GM12878 (cell line): ENCODE measurements at regions not wholly inside any gene's neighbourhood (a gene's known extent, or its start where the extent isn't known, plus 50 kb on each side); places are given as distances from the start of the nearest gene placed in this dataset.

ENCODE experiments used
- ATAC-seq: fragments of 200-7000 bp; cut with Tn5 transposase; 3 replicates; pipeline ENCODE4 v1.9.1; 2020; ENCODE audit warnings: mild to moderate bottlenecking, moderate library complexity
- BruUV-seq: library from RNA; stranded (reverse); fragments of 400-500 nt; replicated peaks from 2 replicates; lab custom pipeline; 2021; lab: Mats Ljungman, UMichigan
- CTCF ChIA-PET: fragments of 300-600 bp; sonication (Branson Sonifier 250); formaldehyde crosslinking; extraction: SDS; loops from one replicate; lab custom pipeline; 2021; ENCODE audit warnings: inconsistent platforms; lab: Yijun Ruan, JAX
- POLR2A ChIA-PET: fragments of 350-600 bp; formaldehyde crosslinking; extraction: SDS; loops from one replicate; lab custom pipeline; 2021; ENCODE audit warnings: inconsistent platforms; lab: Charles Lee
- RAD21 ChIA-PET: fragments of 300-600 bp; sonication (Branson Sonifier 250); formaldehyde crosslinking; loops from one replicate; lab custom pipeline; 2023; ENCODE audit warnings: antibody characterized with exemption; ENCODE audit not compliant: unreplicated experiment; lab: Charles Lee
- SMC1A ChIA-PET: fragments of 300-600 bp; sonication (Branson Sonifier 250); formaldehyde crosslinking; loops from one replicate; lab custom pipeline; 2023; ENCODE audit not compliant: unreplicated experiment, uncharacterized antibody; lab: Charles Lee
- DNase-seq: peaks from one replicate; pipeline ENCODE4 v3.0.0-alpha.2; 2011; ENCODE audit warnings: low read depth, low spot score
- FAIRE-seq: peaks from 3 replicates; lab custom pipeline; 2011; peaks lifted over from hg19 to GRCh38; lab: Jason Lieb, UNC
- H2AFZ ChIP-seq: 2 replicates; pipeline ENCODE4 v1.6.0; 2011; ENCODE audit warnings: low read depth, low read length, control low read depth; ENCODE audit not compliant: control insufficient read depth
- H3K27ac ChIP-seq: 2 replicates; pipeline ENCODE4 v1.5.1; 2011; ENCODE audit warnings: control low read depth; ENCODE audit not compliant: control insufficient read depth, insufficient read depth
- H3K27me3 ChIP-seq, 2 experiments: replicated peaks in 1 of 2; 2 replicates each; pipeline versions ENCODE4 v1.6.0 to v1.6.1; 2011; ENCODE audit warnings: low read length in 1 of 2; ENCODE audit not compliant: control insufficient read depth in 2 of 2, insufficient read depth in 2 of 2
- H3K36me3 ChIP-seq, 2 experiments: 2 replicates each; pipeline ENCODE4 v1.5.1; 2011; ENCODE audit warnings: low read length in 1 of 2; ENCODE audit not compliant: control insufficient read depth in 2 of 2, insufficient read depth in 2 of 2
- H3K4me1 ChIP-seq: 2 replicates; pipeline ENCODE4 v1.6.1; 2011; ENCODE audit warnings: mild to moderate bottlenecking, low read length, moderate library complexity, mixed read lengths; ENCODE audit not compliant: control insufficient read depth, insufficient read depth
- H3K4me2 ChIP-seq: 2 replicates; pipeline ENCODE4 v1.6.0; 2011; ENCODE audit warnings: control low read depth; ENCODE audit not compliant: control insufficient read depth, insufficient read depth
- H3K4me3 ChIP-seq: fragments of 200-600 bp; sonication (generic); 2 replicates; pipeline ENCODE4 v1.5.1; 2016
- H3K79me2 ChIP-seq: 2 replicates; pipeline ENCODE4 v1.6.0; 2011; ENCODE audit warnings: low read length; ENCODE audit not compliant: control insufficient read depth, insufficient read depth
- H3K9ac ChIP-seq: 2 replicates; pipeline ENCODE4 v1.8.0; 2011; ENCODE audit warnings: low read length, control low read depth, mixed read lengths; ENCODE audit not compliant: control insufficient read depth, insufficient read depth
- H3K9me3 ChIP-seq: replicated peaks from 3 replicates; pipeline ENCODE4 v1.5.1; 2011; ENCODE audit warnings: mild to moderate bottlenecking, low read length; ENCODE audit not compliant: control insufficient read depth, insufficient read depth
- H4K20me1 ChIP-seq: 2 replicates; pipeline ENCODE4 v1.6.0; 2011; ENCODE audit not compliant: control insufficient read depth, insufficient read depth
- BCL11A ChIP-seq: IDR thresholded peaks from 2 replicates; pipeline ENCODE4 v1.6.1; 2011; ENCODE audit warnings: low read depth, low read length
- EED ChIP-seq: sonication (generic); IDR thresholded peaks from 2 replicates; pipeline ENCODE4 v1.6.1; 2016; ENCODE audit warnings: antibody characterized with exemption, low read depth
- HDGF ChIP-seq: fragments of 450-650 bp; IDR thresholded peaks from 2 replicates; pipeline ENCODE4 v1.6.1; 2016; ENCODE audit warnings: antibody characterized with exemption
- KAT2A ChIP-seq: conservative IDR thresholded peaks from 2 replicates; pipeline ENCODE4 v1.6.1; 2011; ENCODE audit warnings: low read depth, low read length; ENCODE audit not compliant: control insufficient read depth
- KLF5 ChIP-seq: fragments of 450-650 bp; IDR thresholded peaks from 2 replicates; pipeline ENCODE4 v1.6.1; 2014; ENCODE audit warnings: mild to moderate bottlenecking; ENCODE audit not compliant: partially characterized antibody
- LARP7 ChIP-seq: fragments of 450-650 bp; IDR thresholded peaks from 2 replicates; pipeline ENCODE4 v1.6.1; 2017; ENCODE audit warnings: mild to moderate bottlenecking
- MTA2 ChIP-seq: fragments of 450-650 bp; IDR thresholded peaks from 2 replicates; pipeline ENCODE4 v1.6.1; 2016; ENCODE audit warnings: low read depth, mild to moderate bottlenecking, moderate library complexity
- NFIC ChIP-seq: IDR thresholded peaks from 2 replicates; pipeline ENCODE4 v1.6.1; 2012; ENCODE audit warnings: low read depth, mild to moderate bottlenecking, inconsistent platforms, low read length, moderate library complexity
- NFXL1 ChIP-seq: fragments of 450-650 bp; IDR thresholded peaks from 2 replicates; pipeline ENCODE4 v1.6.1; 2017; ENCODE audit warnings: antibody characterized with exemption, mild to moderate bottlenecking, borderline replicate concordance
- PAX5 ChIP-seq: IDR thresholded peaks from 2 replicates; pipeline ENCODE4 v1.6.1; 2011; ENCODE audit warnings: low read depth, low read length, borderline replicate concordance
- PML ChIP-seq: IDR thresholded peaks from 2 replicates; pipeline ENCODE4 v1.6.1; 2012; ENCODE audit warnings: low read length, inconsistent platforms
- SMARCA5 ChIP-seq: fragments of 450-650 bp; IDR thresholded peaks from 2 replicates; pipeline ENCODE4 v1.6.1; 2017; ENCODE audit warnings: mild to moderate bottlenecking
- STAT1 ChIP-seq: fragments of 450-650 bp; conservative IDR thresholded peaks from 2 replicates; pipeline ENCODE4 v1.6.1; 2014; ENCODE audit warnings: antibody characterized with exemption, mild to moderate bottlenecking
- STAT3 ChIP-seq: IDR thresholded peaks from 2 replicates; pipeline ENCODE4 v1.6.1; 2011; ENCODE audit warnings: low read depth, low read length, improper control_type of control experiment
- TAF1 ChIP-seq: IDR thresholded peaks from 2 replicates; pipeline ENCODE4 v1.6.1; 2011; ENCODE audit warnings: mild to moderate bottlenecking, low read depth, low read length, borderline replicate concordance
- ZNF24 ChIP-seq: fragments of 450-650 bp; IDR thresholded peaks from 2 replicates; pipeline ENCODE4 v1.6.1; 2017; ENCODE audit warnings: antibody characterized with exemption, mild to moderate bottlenecking
- WGBS: methylation state at CpG from one replicate; pipeline ENCODE4 v1.1.6; 2016; ENCODE audit warnings: low lambda C conversion rate; ENCODE audit not compliant: insufficient replicate concordance, insufficient coverage; ENCODE audit errors: missing lambda C conversion rate; 5-methylcytosine and 5-hydroxymethylcytosine counted together
- in situ Hi-C: fragments of 300-500 bp; cut with MboI; formaldehyde crosslinking; loops from 9 replicates; pipeline ENCODE4 v1.14.3; 2018; ENCODE audit warnings: mixed read lengths
- intact Hi-C: fragments of 100-400 bp; cut with micrococcal nuclease; formaldehyde crosslinking; loops from one replicate; pipeline ENCODE4 v1.14.2; 2022; ENCODE audit not compliant: unreplicated experiment
- TF ChIP-seq, protein P1 (sequence below): fragments of 450-650 bp; IDR thresholded peaks from 2 replicates; pipeline ENCODE4 v1.6.1; 2018; ENCODE audit warnings: borderline replicate concordance, mild to moderate bottlenecking; ENCODE audit not compliant: partially characterized antibody

DNA sequence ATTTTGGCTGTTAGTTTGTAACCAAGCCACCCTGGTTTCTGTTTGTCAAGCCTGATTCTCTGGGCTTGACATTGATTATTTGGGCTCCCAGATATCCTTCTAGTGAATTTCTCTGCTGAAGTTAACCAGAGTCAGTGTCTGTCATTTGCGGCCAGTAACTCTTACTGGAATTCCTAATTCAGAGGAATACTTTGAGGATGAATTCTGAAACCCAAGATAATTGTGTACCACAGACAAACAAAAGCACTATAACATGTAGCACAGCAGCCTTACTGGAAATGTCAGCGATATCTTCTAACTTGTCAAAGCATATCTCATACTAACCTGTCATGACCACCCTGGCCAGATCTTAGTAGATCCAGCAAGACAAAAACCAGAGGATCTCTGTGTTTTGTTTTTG, 84.4 kb upstream of the HIF1A start:
- H4K20me1 ChIP-seq = no peaks in the 10 kb centered on the region
- no peak for TF ChIP-seq NFIC
- TF ChIP-seq SMARCA5 = no peak
- TF ChIP-seq STAT1 = no peak
- TF ChIP-seq KLF5 = no peak
- no peak for TF ChIP-seq PAX5
- TF ChIP-seq BCL11A = no peak
- no peak for TF ChIP-seq EED
- TF ChIP-seq HDGF = no peak
- TF ChIP-seq TAF1 = no peak
- no peak for TF ChIP-seq LARP7
- TF ChIP-seq KAT2A = no peak
- TF ChIP-seq ZNF24 = no peak
- no peak for TF ChIP-seq NFXL1
- TF ChIP-seq, protein P1, sequence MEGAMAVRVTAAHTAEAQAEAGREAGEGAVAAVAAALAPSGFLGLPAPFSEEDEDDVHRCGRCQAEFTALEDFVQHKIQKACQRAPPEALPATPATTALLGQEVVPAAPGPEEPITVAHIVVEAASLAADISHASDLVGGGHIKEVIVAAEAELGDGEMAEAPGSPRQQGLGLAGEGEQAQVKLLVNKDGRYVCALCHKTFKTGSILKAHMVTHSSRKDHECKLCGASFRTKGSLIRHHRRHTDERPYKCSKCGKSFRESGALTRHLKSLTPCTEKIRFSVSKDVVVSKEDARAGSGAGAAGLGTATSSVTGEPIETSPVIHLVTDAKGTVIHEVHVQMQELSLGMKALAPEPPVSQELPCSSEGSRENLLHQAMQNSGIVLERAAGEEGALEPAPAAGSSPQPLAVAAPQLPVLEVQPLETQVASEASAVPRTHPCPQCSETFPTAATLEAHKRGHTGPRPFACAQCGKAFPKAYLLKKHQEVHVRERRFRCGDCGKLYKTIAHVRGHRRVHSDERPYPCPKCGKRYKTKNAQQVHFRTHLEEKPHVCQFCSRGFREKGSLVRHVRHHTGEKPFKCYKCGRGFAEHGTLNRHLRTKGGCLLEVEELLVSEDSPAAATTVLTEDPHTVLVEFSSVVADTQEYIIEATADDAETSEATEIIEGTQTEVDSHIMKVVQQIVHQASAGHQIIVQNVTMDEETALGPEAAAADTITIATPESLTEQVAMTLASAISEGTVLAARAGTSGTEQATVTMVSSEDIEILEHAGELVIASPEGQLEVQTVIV = no peak
- TF ChIP-seq STAT3 = no peak
- TF ChIP-seq MTA2 = no peak
- no peak for TF ChIP-seq PML
- TF ChIP-seq, all 136 proteins: peak for 0
- Histone ChIP-seq H3K9me3 (no peaks in the 10 kb centered on the region), H3K9ac (no peak overlapping the region), H3K4me3 (no peak overlapping the region), H3K4me1 (no peaks in the 10 kb centered on the region), H2AFZ (no peak overlapping the region), H3K4me2 (no peak overlapping the region), H3K79me2 (no peaks in the 10 kb centered on the region), H3K27ac (no peak overlapping the region), H3K36me3 (no peaks in the 10 kb centered on the region), H3K27me3 (no peaks in the 10 kb centered on the region)
- ATAC-seq (no peak), FAIRE-seq (no peak), DNase-seq (no peak)
- in situ Hi-C loops (no loop called here), intact Hi-C loops (no loop called here)
- RAD21 ChIA-PET = no interaction called here
- POLR2A ChIA-PET = no interaction called here
- CTCF ChIA-PET = no interaction called here
- SMC1A ChIA-PET = interaction anchor here (1.4 kb wide), 1 partner anchor 9 kb away, joined by 7 read pairs; no protein-coding TSS in a partner anchor
- no TSS peak for BruUV-seq
- 100% methylated on average over 2 of the region's 2 CpGs for WGBS
